SIG-M5 treated with dmso at 0.1 percent for 504 hours (cell line): ENCODE measurements at regions not wholly inside any gene's neighbourhood (a gene's known extent, or its start where the extent isn't known, plus 50 kb on each side); places are given as distances from the start of the nearest gene placed in this dataset.
"Not testable (repeated sequence)": the region's sequence is repeated elsewhere in the genome, so short reads cannot be mapped to it uniquely, and the experiment has no call there.

ENCODE experiments used
- DNase-seq: peaks from one replicate; lab custom pipeline; 2025; ENCODE audit not compliant: unreplicated experiment; lab: John Stamatoyannopoulos, UW

DNA sequence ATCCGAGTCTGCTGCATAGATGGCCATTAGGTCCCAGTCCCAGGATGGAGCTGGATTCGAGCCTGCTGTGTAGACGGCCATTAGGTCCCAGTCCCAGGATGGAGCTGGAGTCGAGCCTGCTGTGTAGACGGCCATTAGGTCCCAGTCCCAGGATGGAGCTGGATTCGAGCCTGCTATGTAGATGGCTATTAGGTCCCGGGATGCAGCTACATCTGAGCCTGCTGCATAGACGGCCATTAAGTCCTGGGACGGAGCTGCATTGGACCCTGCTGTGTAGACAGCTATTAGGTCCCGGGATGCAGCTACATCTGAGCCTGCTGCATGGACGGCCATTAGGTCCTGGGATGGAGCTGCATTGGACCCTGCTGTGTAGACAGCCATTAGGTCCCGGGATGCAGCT is 112.2 kb upstream of the PPP2R3B start:
- not testable (repeated sequence) for DNase-seq

- DNase-seq = no peak
Observed at GRCh38 chrX:499870-500364, 113.2 kb upstream of the PPP2R3B start.

GRCh38 chrX:500481-501010 is 113.8 kb upstream of the PPP2R3B start:
- no peak for DNase-seq

DNA sequence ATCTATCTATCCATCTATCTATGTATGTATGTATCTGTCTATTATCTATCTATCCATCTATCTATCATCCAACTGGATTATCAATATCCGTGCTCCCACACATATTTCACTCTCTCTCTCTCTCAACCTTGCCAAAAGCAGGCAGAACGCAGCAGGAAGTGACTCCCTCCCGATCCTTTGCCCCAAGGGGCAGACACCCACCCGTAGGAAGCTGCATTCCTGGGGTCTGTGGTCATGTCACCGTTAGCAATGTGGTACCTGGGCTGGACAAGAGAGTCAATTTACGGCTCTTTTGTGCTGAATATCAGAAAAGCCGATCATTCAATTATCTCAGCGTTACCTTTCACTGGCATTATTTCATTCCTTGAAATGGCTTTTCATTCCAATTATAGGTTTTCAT is 119.6 kb upstream of the PPP2R3B start:
- no peak for DNase-seq

DNA sequence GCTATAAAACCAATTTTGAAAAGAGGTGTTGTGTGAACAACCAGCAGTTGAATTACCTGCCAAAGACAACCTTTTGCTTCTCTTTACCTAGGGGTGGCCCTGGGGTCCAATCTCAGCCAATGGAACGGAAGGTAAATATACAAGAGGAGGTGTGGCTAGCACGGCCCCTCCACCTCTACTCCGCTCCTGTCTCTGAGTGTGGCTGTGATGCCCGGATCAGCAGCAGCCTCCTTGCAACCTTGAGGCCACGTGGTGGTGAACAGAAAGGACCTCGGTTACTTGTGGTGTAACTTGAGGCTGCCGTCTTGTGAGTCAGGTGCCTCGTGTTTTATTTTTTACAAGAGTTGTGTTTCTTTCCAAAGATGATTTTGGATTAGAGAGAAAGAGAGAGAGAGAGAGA is 121.5 kb upstream of the PPP2R3B start:
- no peak for DNase-seq

DNA sequence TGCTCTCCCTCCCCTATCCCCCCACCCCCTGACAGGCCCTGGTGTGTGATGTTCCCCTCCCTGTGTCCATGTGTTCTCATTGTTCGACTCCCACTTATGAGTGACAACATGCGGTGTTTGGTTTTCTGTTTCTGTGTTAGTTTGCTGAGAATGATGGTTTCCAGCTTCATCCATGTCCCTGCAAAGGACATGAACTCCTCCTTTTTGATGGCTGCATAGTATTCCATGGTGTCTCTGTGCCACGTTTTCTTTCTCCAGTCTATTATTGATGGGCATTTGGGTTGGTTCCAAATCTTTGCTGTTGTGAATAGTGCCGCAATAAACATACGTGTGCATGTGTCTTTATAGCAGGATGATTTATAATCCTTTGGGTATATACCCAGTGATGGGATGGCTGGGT is 121.8 kb upstream of the SHOX start:
- not testable (repeated sequence) for DNase-seq

GRCh38 chrX:511089-511488 is 119.5 kb upstream of the SHOX start:
- not testable (repeated sequence) for DNase-seq

DNA sequence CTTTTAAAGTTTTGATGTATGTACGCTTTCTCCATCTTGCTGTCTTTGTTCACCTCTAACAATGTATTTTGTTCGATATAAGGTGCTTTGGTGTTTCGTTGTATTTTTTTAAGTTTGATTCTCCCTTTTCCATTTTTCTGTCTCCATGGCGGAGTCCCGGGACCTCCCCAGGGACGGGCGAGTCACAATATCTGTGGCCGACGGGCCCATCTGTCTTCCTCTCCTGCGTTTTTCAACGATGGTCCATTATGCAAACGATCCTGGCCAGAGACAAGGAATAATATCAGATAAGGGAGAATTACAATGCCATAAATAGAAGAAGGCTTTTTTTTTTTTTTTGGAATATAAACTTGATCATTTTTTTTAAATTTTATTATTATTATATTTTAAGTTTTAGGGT is 112.3 kb upstream of the SHOX start:
- no peak for DNase-seq

- DNase-seq = no peak
Observed at GRCh38 chrX:519741-520140, 110.8 kb upstream of the SHOX start.

DNA sequence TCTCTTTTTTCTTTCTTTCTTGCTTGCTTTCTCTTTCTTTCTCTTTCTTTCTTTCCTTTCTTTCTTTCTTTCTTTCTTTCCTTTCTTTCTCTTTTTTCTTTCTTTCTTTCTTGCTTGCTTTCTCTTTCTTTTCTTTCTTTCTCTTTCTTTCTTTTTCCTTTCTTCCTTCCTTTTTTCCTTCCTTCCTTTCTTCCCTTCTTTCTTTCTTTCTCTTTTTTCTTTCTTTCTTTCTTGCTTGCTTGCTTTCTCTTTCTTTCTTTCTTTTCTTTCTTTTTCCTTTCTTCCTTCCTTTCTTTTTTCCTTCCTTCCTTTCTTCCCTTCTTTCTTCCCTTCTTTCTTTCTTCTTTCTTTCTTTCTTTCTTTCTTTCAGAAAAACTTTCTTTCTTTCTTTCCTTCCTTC is 108.1 kb upstream of the SHOX start:
- DNase-seq = no peak

DNA sequence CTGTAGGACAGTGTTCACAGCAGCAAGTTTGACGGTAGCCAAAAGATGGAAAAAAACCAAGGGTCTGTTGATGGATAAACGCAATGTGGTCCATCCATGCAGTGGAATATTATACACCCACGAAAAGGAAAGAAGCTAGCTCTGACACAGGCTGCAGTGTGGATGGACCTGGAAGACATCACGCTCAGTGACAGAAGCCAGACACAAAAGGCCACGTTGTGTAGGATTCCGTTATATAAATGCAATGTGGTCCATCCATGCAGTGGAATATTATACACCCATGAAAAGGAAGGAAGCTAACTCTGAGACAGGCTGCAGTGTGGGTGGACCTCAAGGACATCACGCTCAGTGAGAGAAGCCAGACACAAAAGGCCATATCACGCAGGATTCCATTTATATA is 105.5 kb upstream of the SHOX start:
- no peak for DNase-seq

DNA sequence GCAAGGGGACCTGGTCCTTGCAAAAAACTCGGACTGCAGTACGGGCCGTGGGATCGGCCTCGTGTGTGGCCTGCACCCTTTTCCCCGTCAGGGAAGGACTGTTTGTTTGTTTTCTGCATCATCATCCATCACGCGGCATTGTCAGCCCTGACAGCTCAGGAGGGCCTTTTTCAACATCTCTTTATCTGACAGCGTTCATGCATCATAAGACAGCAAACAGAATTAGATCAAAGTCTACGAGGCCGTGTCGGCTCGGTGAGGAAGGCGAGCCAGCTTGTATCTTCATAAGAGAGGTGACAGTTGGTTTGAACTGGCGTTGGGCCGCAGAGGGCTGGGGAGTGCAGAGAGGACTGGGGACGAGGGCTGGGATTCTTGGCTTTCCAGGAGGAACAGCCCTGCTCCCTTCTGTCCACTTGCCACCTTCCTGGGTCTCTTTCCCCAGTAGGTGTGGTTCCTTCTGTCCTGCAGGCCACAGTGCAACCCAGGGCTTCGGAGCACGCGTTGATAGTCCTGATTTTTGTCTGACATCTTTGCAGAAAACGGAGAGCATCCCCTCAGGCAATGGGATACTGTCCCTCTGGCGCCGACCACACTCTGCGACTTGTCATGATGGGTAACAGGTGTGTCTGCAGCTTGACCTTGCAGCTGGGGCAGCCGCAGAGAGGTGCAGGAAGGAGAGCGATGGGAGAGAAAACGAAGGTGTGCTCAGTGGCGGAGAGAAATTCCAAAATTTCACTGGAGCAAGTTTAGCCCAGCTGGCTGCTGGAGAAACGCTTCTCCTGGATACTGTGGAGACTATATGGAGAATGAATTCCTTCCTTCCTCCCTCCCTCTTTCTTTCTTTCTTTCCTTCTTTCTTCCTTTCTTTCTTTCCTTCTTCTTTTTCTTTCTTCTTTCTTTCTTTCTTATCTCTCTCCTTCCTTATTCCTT is 104.0 kb upstream of the SHOX start:
- no peak for DNase-seq

DNA sequence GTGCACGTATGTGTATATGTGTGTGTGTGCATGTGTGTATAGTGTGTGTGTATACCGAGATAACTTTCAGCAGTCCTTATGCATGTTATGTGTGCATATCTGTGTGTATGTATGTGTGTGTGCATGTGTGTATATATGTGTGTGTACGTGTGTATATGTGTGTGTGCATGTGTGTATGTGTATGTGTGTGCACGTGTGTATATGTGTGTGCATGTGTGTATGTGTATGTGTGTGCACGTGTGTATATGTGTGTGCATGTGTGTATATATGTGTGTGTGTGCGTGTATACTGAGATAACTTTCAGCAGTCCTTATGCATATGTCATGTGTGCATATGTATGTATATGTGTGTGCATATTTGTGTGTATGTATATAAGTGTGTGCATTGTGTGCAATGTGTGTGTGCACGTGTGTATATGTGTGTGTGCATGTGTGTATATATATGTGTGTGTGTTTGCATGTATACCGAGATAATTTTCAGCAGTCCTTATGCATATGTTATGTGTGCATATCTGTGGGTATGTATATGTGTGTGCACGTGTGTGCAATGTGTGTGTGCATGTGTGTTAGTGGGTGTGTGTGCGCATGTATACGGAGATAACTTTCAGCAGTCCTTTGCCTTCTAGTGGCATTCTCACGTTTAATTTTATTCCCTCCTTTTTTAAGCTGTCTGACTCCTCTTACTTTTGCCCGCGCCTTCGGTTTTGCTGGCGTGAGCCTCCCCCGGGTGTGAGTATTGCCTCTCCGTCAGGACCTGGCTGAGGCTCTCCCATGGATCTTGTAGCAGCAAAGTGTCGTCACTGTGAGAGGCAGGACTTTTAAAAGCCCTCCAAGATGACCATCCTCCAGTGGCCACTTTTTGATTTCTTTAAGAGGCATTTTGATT is 99.6 kb upstream of the SHOX start:
- no peak for DNase-seq

GRCh38 chrX:531611-531936 is 99.0 kb upstream of the SHOX start:
- DNase-seq = no peak

- DNase-seq = no peak
Observed at GRCh38 chrX:534804-535203, 95.8 kb upstream of the SHOX start.

DNA sequence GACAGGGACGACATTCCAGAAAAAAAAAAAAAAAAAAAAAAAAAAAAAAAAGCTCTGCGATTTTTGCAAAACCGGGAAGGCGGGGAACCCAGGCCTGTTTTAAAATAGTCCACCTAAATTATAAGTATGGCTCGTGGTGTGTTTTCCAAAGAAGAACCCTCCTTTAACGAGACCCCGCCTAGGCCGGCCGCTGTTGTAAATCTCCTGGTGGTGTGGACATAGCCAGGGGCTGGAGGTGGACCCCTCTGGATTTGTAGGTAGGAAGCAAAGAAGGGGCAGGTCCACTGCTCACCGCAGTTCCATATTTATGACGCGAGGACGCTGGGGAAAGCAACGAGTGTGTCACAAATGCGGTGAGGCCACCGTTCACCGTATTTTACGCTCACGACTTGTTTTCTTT is 94.0 kb upstream of the SHOX start:
- DNase-seq = no peak

GRCh38 chrX:537151-537550 is 93.4 kb upstream of the SHOX start:
- DNase-seq = no peak

DNA sequence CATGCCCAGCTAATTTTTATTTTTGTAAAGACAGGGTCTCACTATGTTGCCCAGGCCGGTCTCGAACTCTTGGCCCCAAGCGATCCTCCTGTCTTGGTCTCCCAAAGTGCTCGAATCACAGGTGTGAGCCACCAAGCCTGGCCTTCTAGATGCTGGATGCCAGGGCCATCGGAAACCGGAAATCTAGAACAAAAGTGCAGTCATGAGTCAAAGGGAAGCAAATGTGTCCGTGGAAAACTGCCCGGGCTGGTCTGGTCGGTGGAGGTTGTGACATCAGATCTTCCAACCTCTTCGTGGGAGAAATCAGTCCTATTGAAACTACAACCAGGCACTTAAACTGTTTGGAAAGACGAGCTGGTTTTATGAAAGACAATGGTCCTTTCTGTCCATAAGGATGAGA is 92.3 kb upstream of the SHOX start:
- peak; percentile 3 for DNase-seq

- not testable (repeated sequence) for DNase-seq
Observed at GRCh38 chrX:541006-541405, 89.6 kb upstream of the SHOX start.

DNA sequence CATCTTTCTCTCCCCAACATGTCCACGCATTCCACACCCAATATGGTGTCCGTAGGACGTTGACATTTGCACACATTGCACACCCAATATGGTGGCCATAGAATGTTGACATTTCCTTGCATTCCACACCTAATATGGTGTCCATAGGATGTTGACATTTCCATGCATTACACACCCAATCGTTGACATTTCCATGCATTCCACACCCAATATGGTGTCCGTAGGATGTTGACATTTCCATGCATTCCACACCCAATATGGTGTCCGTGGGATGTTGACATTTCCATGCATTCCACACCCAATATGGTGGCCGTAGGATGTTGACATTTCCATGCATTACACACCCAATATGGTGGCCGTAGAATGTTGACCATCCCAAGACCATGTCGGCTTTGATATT is 88.4 kb upstream of the SHOX start:
- DNase-seq = no peak

DNA sequence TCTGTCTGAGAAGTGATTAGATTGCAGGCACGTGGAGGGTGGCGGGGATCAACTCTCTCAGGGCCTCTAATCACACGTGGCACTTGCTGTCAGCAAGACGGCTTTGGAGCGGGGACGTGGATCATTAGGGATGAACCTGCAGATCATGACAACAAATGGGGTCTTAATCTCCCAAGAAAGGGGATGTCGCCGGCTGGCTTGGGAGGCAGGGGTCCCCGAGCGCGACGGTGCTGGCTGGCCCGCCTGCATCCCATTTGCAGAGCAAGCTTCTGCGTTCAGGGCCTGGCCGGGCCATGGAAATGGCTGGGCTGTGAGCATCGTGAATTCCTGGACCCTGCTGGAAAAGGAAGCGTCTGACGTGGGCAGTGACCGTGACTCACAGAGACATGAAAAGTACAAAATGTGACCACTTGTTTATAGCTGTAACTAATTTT is 85.1 kb upstream of the SHOX start:
- no peak for DNase-seq

GRCh38 chrX:550514-550913 is 80.1 kb upstream of the SHOX start:
- DNase-seq = no peak
